Peyer's patch (tissue), 4 donors: ENCODE measurements at regions not wholly inside any gene's neighbourhood (a gene's known extent, or its start where the extent isn't known, plus 50 kb on each side); places are given as distances from the start of the nearest gene placed in this dataset.

Source experiments
- POLR2A ChIP-seq, 2 donors: fragments of 450-650 bp; IDR thresholded peaks; one replicate each; pipeline ENCODE4 v1.5.1; 2017; ENCODE audit warnings: antibody characterized with exemption in 2 of 2, mild to moderate bottlenecking in 2 of 2, moderate library complexity in 2 of 2
- TF ChIP-seq, protein P1 (sequence below), 6 experiments: fragments of 450-650 bp in 4 of 6; fragments of 200-600 bp in 2 of 6; sonication (generic) in 1 of 6; IDR thresholded peaks; one replicate each; pipeline ENCODE4 v1.5.1; 2017 to 2019; ENCODE audit warnings: antibody characterized with exemption in 6 of 6, mild to moderate bottlenecking in 3 of 6, moderate library complexity in 1 of 6

- TF ChIP-seq, protein P1, sequence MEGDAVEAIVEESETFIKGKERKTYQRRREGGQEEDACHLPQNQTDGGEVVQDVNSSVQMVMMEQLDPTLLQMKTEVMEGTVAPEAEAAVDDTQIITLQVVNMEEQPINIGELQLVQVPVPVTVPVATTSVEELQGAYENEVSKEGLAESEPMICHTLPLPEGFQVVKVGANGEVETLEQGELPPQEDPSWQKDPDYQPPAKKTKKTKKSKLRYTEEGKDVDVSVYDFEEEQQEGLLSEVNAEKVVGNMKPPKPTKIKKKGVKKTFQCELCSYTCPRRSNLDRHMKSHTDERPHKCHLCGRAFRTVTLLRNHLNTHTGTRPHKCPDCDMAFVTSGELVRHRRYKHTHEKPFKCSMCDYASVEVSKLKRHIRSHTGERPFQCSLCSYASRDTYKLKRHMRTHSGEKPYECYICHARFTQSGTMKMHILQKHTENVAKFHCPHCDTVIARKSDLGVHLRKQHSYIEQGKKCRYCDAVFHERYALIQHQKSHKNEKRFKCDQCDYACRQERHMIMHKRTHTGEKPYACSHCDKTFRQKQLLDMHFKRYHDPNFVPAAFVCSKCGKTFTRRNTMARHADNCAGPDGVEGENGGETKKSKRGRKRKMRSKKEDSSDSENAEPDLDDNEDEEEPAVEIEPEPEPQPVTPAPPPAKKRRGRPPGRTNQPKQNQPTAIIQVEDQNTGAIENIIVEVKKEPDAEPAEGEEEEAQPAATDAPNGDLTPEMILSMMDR (IDR thresholded peaks at IDR 0.05), result no peak
- no peak for TF ChIP-seq POLR2A (IDR thresholded peaks at IDR 0.05)
Observed at GRCh38 chr2:62596061-62596921, 90.3 kb upstream of the TMEM17 start.
